ENCODE measurements at regions not wholly inside any gene's neighbourhood (a gene's known extent, or its start where the extent isn't known, plus 50 kb on each side); places are given as distances from the start of the nearest gene placed in this dataset.

- no peak for DNase-seq (ENCODE audit: low spot score)
- ChIA-PET POLR2A (ENCODE audit: low non-redundant PET) (no interaction called here), CTCF (no interaction called here)
- intact Hi-C loops (cut with micrococcal nuclease; ENCODE audit: unreplicated experiment), result no loop called here
- Histone ChIP-seq H3K36me3 (ENCODE audit: insufficient read depth, low read length, poor library complexity, severe bottlenecking) (no peaks in the 10 kb centered on the region), H3K4me1 (ENCODE audit: insufficient read depth, low read length, poor library complexity, severe bottlenecking) (peaks cover 26% of the 10 kb centered on the region), H3K27ac (ENCODE audit: low read depth, low read length, poor library complexity, severe bottlenecking) (no peak overlapping the region), H3K4me3 (ENCODE audit: low read depth, low read length, poor library complexity, severe bottlenecking) (no peak overlapping the region), H3K9me3 (ENCODE audit: low read depth, low read length, poor library complexity, severe bottlenecking) (no peaks in the 10 kb centered on the region), H3K27me3 (replicated peaks; ENCODE audit: insufficient read depth, low read depth, low read length, poor library complexity) (no peaks in the 10 kb centered on the region)
- no TSS peak for BruUV-seq (replicated peaks)
- no peak for TF ChIP-seq EZH2 (IDR thresholded peaks at IDR 0.05; ENCODE audit: borderline replicate concordance, low read depth, low read length, poor library complexity, severe bottlenecking)
- TF ChIP-seq, protein P1, sequence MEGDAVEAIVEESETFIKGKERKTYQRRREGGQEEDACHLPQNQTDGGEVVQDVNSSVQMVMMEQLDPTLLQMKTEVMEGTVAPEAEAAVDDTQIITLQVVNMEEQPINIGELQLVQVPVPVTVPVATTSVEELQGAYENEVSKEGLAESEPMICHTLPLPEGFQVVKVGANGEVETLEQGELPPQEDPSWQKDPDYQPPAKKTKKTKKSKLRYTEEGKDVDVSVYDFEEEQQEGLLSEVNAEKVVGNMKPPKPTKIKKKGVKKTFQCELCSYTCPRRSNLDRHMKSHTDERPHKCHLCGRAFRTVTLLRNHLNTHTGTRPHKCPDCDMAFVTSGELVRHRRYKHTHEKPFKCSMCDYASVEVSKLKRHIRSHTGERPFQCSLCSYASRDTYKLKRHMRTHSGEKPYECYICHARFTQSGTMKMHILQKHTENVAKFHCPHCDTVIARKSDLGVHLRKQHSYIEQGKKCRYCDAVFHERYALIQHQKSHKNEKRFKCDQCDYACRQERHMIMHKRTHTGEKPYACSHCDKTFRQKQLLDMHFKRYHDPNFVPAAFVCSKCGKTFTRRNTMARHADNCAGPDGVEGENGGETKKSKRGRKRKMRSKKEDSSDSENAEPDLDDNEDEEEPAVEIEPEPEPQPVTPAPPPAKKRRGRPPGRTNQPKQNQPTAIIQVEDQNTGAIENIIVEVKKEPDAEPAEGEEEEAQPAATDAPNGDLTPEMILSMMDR (conservative IDR thresholded peaks at IDR 0.05; ENCODE audit: low read depth, low read length), result no peak
These were observed 400.1 kb downstream of the LNPK start for GRCh38 chr2:175601969-175602368.

DNA sequence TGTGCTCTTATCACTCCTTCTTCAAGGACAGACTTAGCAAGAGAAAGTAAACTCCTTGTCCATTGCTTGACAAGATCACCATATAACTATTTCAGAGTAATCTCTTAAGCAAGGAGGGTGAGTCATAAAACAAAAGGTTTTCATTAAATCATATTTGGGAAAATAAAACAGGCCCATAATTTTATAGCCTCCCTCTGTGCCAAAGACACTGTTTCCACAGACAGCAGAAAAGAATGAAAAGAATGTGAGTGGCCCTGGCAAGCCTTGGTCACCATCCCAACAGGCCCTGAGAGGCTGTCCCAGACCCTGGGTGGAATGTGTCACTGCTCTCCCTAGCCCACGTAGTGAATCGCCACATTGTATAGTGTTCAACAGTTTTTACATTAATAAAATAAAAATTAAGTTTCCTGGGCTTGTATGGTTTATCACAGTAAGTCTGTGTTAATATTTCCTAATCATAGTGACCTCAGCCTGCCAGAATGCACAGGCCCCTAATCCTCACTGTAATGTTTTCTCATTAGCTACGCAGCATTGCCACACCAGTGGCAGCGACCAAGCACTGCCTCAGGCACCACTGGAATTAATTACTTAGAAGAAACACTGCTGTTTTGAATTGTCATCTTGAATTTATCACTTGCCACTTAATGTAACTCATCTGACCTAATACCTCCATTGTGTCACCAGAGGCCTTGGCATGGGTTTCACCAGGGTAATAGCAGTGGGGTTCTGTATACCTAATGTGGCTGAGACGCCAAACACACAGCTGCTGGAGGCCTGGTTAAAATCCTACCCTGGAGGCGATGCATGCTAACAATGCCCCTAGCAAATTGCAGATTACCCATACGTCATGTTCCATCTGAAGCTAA lies 401.9 kb downstream of the LNPK start:
- TF ChIP-seq EZH2 (IDR thresholded peaks at IDR 0.05; ENCODE audit: borderline replicate concordance, low read depth, low read length, poor library complexity, severe bottlenecking), result no peak
- TF ChIP-seq, protein P1 (conservative IDR thresholded peaks at IDR 0.05; ENCODE audit: low read depth, low read length), result no peak
- intact Hi-C loops (cut with micrococcal nuclease; ENCODE audit: unreplicated experiment), result no loop called here
- no peaks in the 10 kb centered on the region for H3K27me3 ChIP-seq (replicated peaks; ENCODE audit: insufficient read depth, low read depth, low read length, poor library complexity)
- peaks cover 23% of the 10 kb centered on the region for H3K4me1 ChIP-seq (ENCODE audit: insufficient read depth, low read length, poor library complexity, severe bottlenecking)
- ChIA-PET POLR2A (ENCODE audit: low non-redundant PET) (no interaction called here), CTCF (no interaction called here)
- H3K4me3 ChIP-seq (ENCODE audit: low read depth, low read length, poor library complexity, severe bottlenecking), result no peak overlapping the region
- DNase-seq (ENCODE audit: low spot score), result peak; percentile 87
- no peaks in the 10 kb centered on the region for H3K9me3 ChIP-seq (ENCODE audit: low read depth, low read length, poor library complexity, severe bottlenecking)
- H3K36me3 ChIP-seq (ENCODE audit: insufficient read depth, low read length, poor library complexity, severe bottlenecking), result no peaks in the 10 kb centered on the region
- BruUV-seq (replicated peaks), result no TSS peak
- H3K27ac ChIP-seq (ENCODE audit: low read depth, low read length, poor library complexity, severe bottlenecking), result peak overlapping the region; percentile 13

DNA sequence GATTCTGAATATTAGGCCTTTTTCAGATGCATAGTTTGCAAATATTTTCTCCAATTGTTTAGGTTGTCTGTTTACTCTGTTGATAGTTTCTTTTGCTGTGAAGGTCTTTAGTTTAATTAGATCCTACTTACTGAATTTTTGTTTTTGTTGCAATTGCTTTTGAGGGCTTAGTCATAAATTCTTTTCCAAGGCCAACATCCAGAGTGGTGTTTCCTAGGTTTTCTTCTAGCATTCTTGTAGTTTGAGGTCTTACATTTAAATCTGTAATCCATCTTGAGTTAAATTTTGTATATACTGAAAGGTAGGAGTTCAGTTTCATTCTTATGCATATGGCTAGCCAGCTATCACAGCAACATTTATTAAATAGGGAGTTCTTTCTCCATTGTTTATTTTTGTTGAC lies 404.8 kb downstream of the LNPK start:
- ChIA-PET POLR2A (ENCODE audit: low non-redundant PET) (no interaction called here), CTCF (no interaction called here)
- intact Hi-C loops (cut with micrococcal nuclease; ENCODE audit: unreplicated experiment), result no loop called here
- H3K27ac ChIP-seq (ENCODE audit: low read depth, low read length, poor library complexity, severe bottlenecking), result no peak overlapping the region
- no peak for DNase-seq (ENCODE audit: low spot score)
- no peaks in the 10 kb centered on the region for H3K27me3 ChIP-seq (replicated peaks; ENCODE audit: insufficient read depth, low read depth, low read length, poor library complexity)
- H3K9me3 ChIP-seq (ENCODE audit: low read depth, low read length, poor library complexity, severe bottlenecking), result no peaks in the 10 kb centered on the region
- H3K4me3 ChIP-seq (ENCODE audit: low read depth, low read length, poor library complexity, severe bottlenecking), result no peak overlapping the region
- H3K36me3 ChIP-seq (ENCODE audit: insufficient read depth, low read length, poor library complexity, severe bottlenecking), result no peaks in the 10 kb centered on the region
- no peak for TF ChIP-seq EZH2 (IDR thresholded peaks at IDR 0.05; ENCODE audit: borderline replicate concordance, low read depth, low read length, poor library complexity, severe bottlenecking)
- TF ChIP-seq, protein P1 (conservative IDR thresholded peaks at IDR 0.05; ENCODE audit: low read depth, low read length), result no peak
- no TSS peak for BruUV-seq (replicated peaks)
- H3K4me1 ChIP-seq (ENCODE audit: insufficient read depth, low read length, poor library complexity, severe bottlenecking), result peaks cover 23% of the 10 kb centered on the region

Data from A673 (cell line).